K562 (cell line): ENCODE measurements at regions not wholly inside any gene's neighbourhood (a gene's known extent, or its start where the extent isn't known, plus 50 kb on each side); places are given as distances from the start of the nearest gene placed in this dataset.

Source experiments
- ATAC-seq: fragments of 200-7000 bp; cut with Tn5 transposase; 3 replicates; pipeline ENCODE4 v1.9.1; 2020; ENCODE audit warnings: moderate library complexity
- BruUV-seq: library from RNA; stranded (reverse); fragments of 400-500 nt; replicated peaks from 2 replicates; lab custom pipeline; 2021; lab: Mats Ljungman, UMichigan
- CTCF ChIA-PET: fragments of 300-600 bp; formaldehyde crosslinking; extraction: SDS; loops from one replicate; lab custom pipeline; 2021; ENCODE audit warnings: low intra/inter-chr PET ratio; lab: Yijun Ruan, JAX
- POLR2A ChIA-PET: fragments of 300-600, 350-650 bp; sonication (Branson Sonifier 250); formaldehyde crosslinking; extraction: SDS; loops from one replicate; lab custom pipeline; 2021; ENCODE audit warnings: antibody characterized with exemption, inconsistent platforms; lab: Yijun Ruan, JAX
- DNase-seq, 4 experiments: peaks; one replicate each; pipeline versions ENCODE4 v3.0.0 to v3.0.0-alpha.2; 2011 to 2018; ENCODE audit warnings: low spot score in 3 of 4, mixed read lengths in 3 of 4; ENCODE audit errors: extremely low read depth in 1 of 4
- FAIRE-seq: peaks from 2 replicates; lab custom pipeline; 2011; peaks lifted over from hg19 to GRCh38; lab: Jason Lieb, UNC
- H2AFZ ChIP-seq: 2 replicates; pipeline ENCODE4 v1.6.0; 2011; ENCODE audit warnings: low read depth, low read length, control low read depth, inconsistent platforms
- H3K27ac ChIP-seq: fragments of 200-600 bp; 3 replicates; pipeline ENCODE4 v1.8.0; 2011; ENCODE audit warnings: low read depth, mild to moderate bottlenecking, control low read depth, inconsistent platforms, low read length, moderate library complexity, mixed read lengths; ENCODE audit errors: extremely low read depth
- H3K27me3 ChIP-seq, 2 experiments: fragments of 300-600 bp in 1 of 2; 2 replicates in 1 of 2; 3 replicates in 1 of 2; pipeline versions ENCODE4 v1.6.0 to v1.8.0; 2011; ENCODE audit warnings: inconsistent platforms in 2 of 2, low read length in 2 of 2, mild to moderate bottlenecking in 1 of 2, mixed read lengths in 1 of 2, moderate library complexity in 1 of 2; ENCODE audit not compliant: control insufficient read depth in 2 of 2, insufficient read depth in 2 of 2
- H3K36me3 ChIP-seq: fragments of 300-600 bp; 3 replicates; pipeline ENCODE4 v1.8.0; 2011; ENCODE audit warnings: mild to moderate bottlenecking, low read length, inconsistent platforms; ENCODE audit not compliant: control insufficient read depth, insufficient read depth
- H3K4me1 ChIP-seq, 2 experiments: fragments of 200-600 bp in 1 of 2; replicated peaks in 1 of 2; 2 replicates in 1 of 2; 3 replicates in 1 of 2; pipeline versions ENCODE4 v1.5.1 to v1.8.0; 2011; ENCODE audit warnings: inconsistent platforms in 2 of 2, low read length in 2 of 2, mild to moderate bottlenecking in 1 of 2, mixed read lengths in 1 of 2, moderate library complexity in 1 of 2; ENCODE audit not compliant: control insufficient read depth in 2 of 2, insufficient read depth in 2 of 2
- H3K4me2 ChIP-seq: 2 replicates; pipeline ENCODE4 v1.6.1; 2011; ENCODE audit warnings: low read length, control low read depth, inconsistent platforms, mixed read lengths; ENCODE audit not compliant: insufficient read depth
- H3K4me3 ChIP-seq: fragments of 200-600 bp; sonication (generic), shearing (Covaris generic); 2 replicates; pipeline ENCODE4 v1.5.1; 2016; ENCODE audit warnings: control low read depth, inconsistent platforms
- H3K79me2 ChIP-seq: fragments of 200-600 bp; 3 replicates; pipeline ENCODE4 v1.8.0; 2011; ENCODE audit warnings: low read length, inconsistent platforms; ENCODE audit not compliant: control insufficient read depth, insufficient read depth
- H3K9ac ChIP-seq, 2 experiments: 2 replicates each; pipeline versions ENCODE4 v1.6.0 to v1.6.1; 2011; ENCODE audit warnings: low read depth in 2 of 2, low read length in 2 of 2, control low read depth in 1 of 2, inconsistent platforms in 1 of 2, mild to moderate bottlenecking in 1 of 2, mixed read lengths in 1 of 2; ENCODE audit not compliant: insufficient read depth in 1 of 2
- H3K9me1 ChIP-seq: one replicate; pipeline ENCODE4 v1.6.0; 2011; ENCODE audit warnings: inconsistent platforms, mild to moderate bottlenecking, low read length, moderate library complexity; ENCODE audit not compliant: control insufficient read depth, insufficient read depth
- H3K9me3 ChIP-seq: replicated peaks from 2 replicates; pipeline ENCODE4 v1.5.1; 2011; ENCODE audit warnings: low read depth, low read length, inconsistent platforms; ENCODE audit not compliant: control insufficient read depth, insufficient read depth
- H4K20me1 ChIP-seq: replicated peaks from 2 replicates; pipeline ENCODE4 v1.6.1; 2011; ENCODE audit warnings: low read length, inconsistent platforms, mixed read lengths; ENCODE audit not compliant: control insufficient read depth, insufficient read depth
- BDP1 ChIP-seq: IDR thresholded peaks from 3 replicates; pipeline ENCODE4 v1.6.1; 2011; ENCODE audit not compliant: insufficient read length, insufficient read depth
- CHAMP1 ChIP-seq: fragments of 450-650 bp; IDR thresholded peaks from 2 replicates; pipeline ENCODE4 v1.6.1; 2016; ENCODE audit warnings: mild to moderate bottlenecking
- CHD1 ChIP-seq: fragments of 200-600 bp; sonication (generic); IDR thresholded peaks from one replicate; pipeline ENCODE4 v1.6.1; 2012; ENCODE audit warnings: mild to moderate bottlenecking, moderate library complexity, low read length, inconsistent platforms
- DLX4 ChIP-seq: fragments of 250-450 bp; sonication (Bioruptor Pico); IDR thresholded peaks from 2 replicates; pipeline ENCODE4 v1.6.1; 2021; ENCODE audit warnings: mild to moderate bottlenecking
- E2F6 ChIP-seq, 2 experiments: IDR thresholded peaks; 2 replicates each; pipeline ENCODE4 v1.6.1; 2011; ENCODE audit warnings: borderline replicate concordance in 1 of 2, control low read depth in 1 of 2, low read depth in 1 of 2, low read length in 1 of 2, mild to moderate bottlenecking in 1 of 2, mixed read lengths in 1 of 2, moderate library complexity in 1 of 2; ENCODE audit not compliant: insufficient read depth in 1 of 2, insufficient read length in 1 of 2, poor library complexity in 1 of 2, severe bottlenecking in 1 of 2; ENCODE audit errors: extremely low read depth in 1 of 2
- HDAC3 ChIP-seq: fragments of 450-650 bp; IDR thresholded peaks from 2 replicates; pipeline ENCODE4 v1.6.1; 2018; ENCODE audit warnings: borderline replicate concordance, mild to moderate bottlenecking, moderate library complexity; ENCODE audit not compliant: partially characterized antibody
- MNT ChIP-seq, 2 experiments: fragments of 450-650 bp; conservative IDR thresholded peaks; 2 replicates each; pipeline ENCODE4 v1.6.1; 2017; ENCODE audit warnings: mild to moderate bottlenecking in 2 of 2, moderate library complexity in 2 of 2
- NFE2 ChIP-seq: IDR thresholded peaks from 2 replicates; pipeline ENCODE4 v1.6.1; 2014; ENCODE audit warnings: antibody characterized with exemption, low read depth
- NFXL1 ChIP-seq: fragments of 450-650 bp; formaldehyde crosslinking; IDR thresholded peaks from 2 replicates; pipeline ENCODE4 v1.4.0; 2021; ENCODE audit warnings: mild to moderate bottlenecking
- PTBP1 ChIP-seq: fragments of 200-400 bp; formaldehyde crosslinking; IDR thresholded peaks from 2 replicates; pipeline ENCODE4 v1.6.1; 2017; ENCODE audit warnings: low read depth, low read length
- SAFB2 ChIP-seq: fragments of 200-400 bp; formaldehyde crosslinking; IDR thresholded peaks from 2 replicates; pipeline ENCODE4 v1.6.1; 2018; ENCODE audit warnings: borderline replicate concordance, low read length, low read depth, moderate library complexity; ENCODE audit not compliant: severe bottlenecking
- THRAP3 ChIP-seq: fragments of 450-650 bp; IDR thresholded peaks from 2 replicates; pipeline ENCODE4 v1.6.1; 2016; ENCODE audit warnings: mild to moderate bottlenecking, inconsistent platforms, borderline replicate concordance
- ZFP36 ChIP-seq: fragments of 150-350 bp; IDR thresholded peaks from 2 replicates; pipeline ENCODE4 v1.6.1; 2018; ENCODE audit warnings: low read length, low read depth; ENCODE audit not compliant: partially characterized antibody
- ZFP91 ChIP-seq: sonication (generic); formaldehyde crosslinking; IDR thresholded peaks from 2 replicates; pipeline ENCODE4 v1.8.0; 2022; ENCODE audit warnings: mild to moderate bottlenecking, missing genetic modification reagents
- ZKSCAN1 ChIP-seq: fragments of 150-350 bp; IDR thresholded peaks from 2 replicates; pipeline ENCODE4 v1.6.1; 2016; ENCODE audit warnings: low read depth, low read length
- WGBS: fragments of 100-300 bp; shearing (Covaris generic); methylation state at CpG from one replicate; pipeline ENCODE4 v1.1.6; 2016; ENCODE audit warnings: low coverage, mixed read lengths; ENCODE audit not compliant: insufficient coverage; ENCODE audit errors: missing lambda C conversion rate; 5-methylcytosine and 5-hydroxymethylcytosine counted together
- in situ Hi-C: fragments of 300-500 bp; cut with MboI; formaldehyde crosslinking; loops from 4 replicates; pipeline ENCODE4 v1.15.0; 2018; ENCODE audit warnings: inconsistent platforms, mixed read lengths
- intact Hi-C: fragments of 100-400 bp; cut with micrococcal nuclease; formaldehyde crosslinking; loops from 2 replicates; pipeline ENCODE4 v1.14.2; 2022

- ATAC-seq (no peak), DNase-seq (no peak), FAIRE-seq (no peak)
- no peak overlapping the region for H3K27ac ChIP-seq
- H3K36me3 ChIP-seq: no peaks in the 10 kb centered on the region
- no peaks in the 10 kb centered on the region for H4K20me1 ChIP-seq
- H3K9me3 ChIP-seq: no peaks in the 10 kb centered on the region; the same call in 1 of the 2 replicates
- intact Hi-C loops: no loop called here
- no TSS peak for BruUV-seq
- WGBS: 3% methylated on average over 3 of the region's 3 CpGs
- no peak overlapping the region for H3K9ac ChIP-seq
- no peaks in the 10 kb centered on the region for H3K27me3 ChIP-seq
- no peak overlapping the region for H3K4me2 ChIP-seq
- H3K4me1 ChIP-seq: no peaks in the 10 kb centered on the region
- H3K9me1 ChIP-seq: no peaks in the 10 kb centered on the region
- H3K79me2 ChIP-seq: no peaks in the 10 kb centered on the region
- H2AFZ ChIP-seq: no peak overlapping the region
- no peak overlapping the region for H3K4me3 ChIP-seq
- ChIA-PET POLR2A (no interaction called here), CTCF (no interaction called here)
- in situ Hi-C loops: no loop called here
- no peak for TF ChIP-seq E2F6 (IDR thresholded peaks at IDR 0.05; ENCODE audit: borderline replicate concordance in 1 of 2, extremely low read depth in 1 of 2, insufficient read depth in 1 of 2, insufficient read length in 1 of 2, low read depth in 1 of 2, low read length in 1 of 2, poor library complexity in 1 of 2, severe bottlenecking in 1 of 2)
- no peak for TF ChIP-seq CHAMP1
- TF ChIP-seq PTBP1: no peak
- no peak for TF ChIP-seq ZFP91
- no peak for TF ChIP-seq NFXL1 (CRISPR knock-in tag)
- no peak for TF ChIP-seq ZKSCAN1
- TF ChIP-seq ZFP36: no peak
- no peak for TF ChIP-seq BDP1
- TF ChIP-seq DLX4: no peak
- TF ChIP-seq THRAP3: no peak
- no peak for TF ChIP-seq MNT (conservative IDR thresholded peaks at IDR 0.05)
- no peak for TF ChIP-seq NFE2
- TF ChIP-seq HDAC3: no peak
- TF ChIP-seq CHD1: no peak
- no peak for TF ChIP-seq SAFB2
Observed at GRCh38 chr18:28826107-28826506, 649.2 kb upstream of the CDH2 start.
